ENCODE measurements at regions not wholly inside any gene's neighbourhood (a gene's known extent, or its start where the extent isn't known, plus 50 kb on each side); places are given as distances from the start of the nearest gene placed in this dataset.

DNA sequence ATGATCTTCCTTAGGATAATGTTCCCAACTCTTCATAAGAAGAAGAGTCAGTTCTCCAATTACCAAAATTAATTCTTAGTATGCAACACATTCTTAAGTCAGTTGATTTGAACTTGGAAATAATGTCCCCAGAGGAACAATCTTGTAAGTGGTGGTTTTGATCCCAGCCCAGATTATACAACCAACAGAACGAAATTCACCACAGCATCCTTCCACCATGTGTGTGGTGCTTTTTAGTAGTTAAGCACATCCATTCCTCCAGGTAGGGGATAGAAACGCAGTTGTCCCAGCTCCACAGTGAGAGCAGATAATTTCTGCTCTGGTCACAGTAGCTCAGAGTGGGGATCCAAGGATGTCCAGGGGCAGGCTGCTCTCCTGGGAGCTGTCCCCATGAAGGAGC is 161.7 kb upstream of the SLC39A10 start:
- no peak for ATAC-seq (replicated peaks in 1 of 4)
- POLR2A ChIA-PET, result no interaction called here
- H3K36me3 Mint-ChIP-seq, result no peaks in the 10 kb centered on the region
- Histone ChIP-seq H3K4me1 (ENCODE audit: control insufficient read depth in 1 of 2, extremely low read depth in 1 of 2, insufficient read depth in 2 of 2, low read length in 2 of 2) (no peaks in the 10 kb centered on the region), H3K9me3 (no peaks in the 10 kb centered on the region), H3K36me3 (ENCODE audit: control insufficient read depth in 2 of 2, extremely low read depth in 1 of 2, insufficient read depth in 1 of 2, low read length in 1 of 2) (no peaks in the 10 kb centered on the region), H3K27ac (ENCODE audit: low read length) (no peak overlapping the region), H3K27me3 (replicated peaks in 1 of 2; ENCODE audit: control insufficient read depth in 2 of 2, extremely low read depth in 1 of 2, insufficient read depth in 2 of 2, low read length in 1 of 2) (no peaks in the 10 kb centered on the region), H3K4me3 (ENCODE audit: control insufficient read depth in 1 of 2, extremely low read depth in 1 of 2, low read length in 1 of 2) (no peak overlapping the region)
- 75% methylated on average over 1 of the region's 2 CpGs for WGBS (ENCODE audit: insufficient coverage)
- H3K27ac Mint-ChIP-seq, result no peak overlapping the region
- no peak for DNase-seq
- peaks cover 31 to 46% (median 42%) of the 10 kb centered on the region in 3 donors for H3K4me1 Mint-ChIP-seq
- H3K4me3 Mint-ChIP-seq, result no peak overlapping the region
- no peaks in the 10 kb centered on the region for H3K9me3 Mint-ChIP-seq
- CTCF ChIA-PET, result interaction anchor here (0.9 to 1.0 kb wide), 2 partner anchors 165 kb away, joined by 4 read pairs; no protein-coding TSS in a partner anchor
- no peaks in the 10 kb centered on the region for H3K27me3 Mint-ChIP-seq

DNA sequence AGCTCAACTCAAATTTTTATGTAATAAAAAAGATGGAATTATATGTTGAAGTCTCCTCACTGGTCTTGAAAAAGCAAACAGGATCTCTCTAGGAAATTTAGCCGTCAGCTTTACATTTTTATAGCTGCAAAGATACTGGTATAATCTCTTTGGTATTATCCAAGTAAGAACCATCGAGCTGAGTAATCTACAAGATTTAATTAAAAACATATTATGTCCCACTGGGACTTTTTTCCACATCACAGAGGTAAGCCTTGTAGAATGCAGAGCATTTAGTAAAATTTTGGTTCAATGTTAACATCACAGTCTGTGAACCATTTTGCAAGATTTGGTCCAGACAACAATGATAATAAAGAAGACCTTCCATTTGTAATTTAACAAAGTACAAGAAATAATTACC is 162.6 kb upstream of the SLC39A10 start:
- WGBS (ENCODE audit: insufficient coverage), result no CpG with 5 or more reads among the region's 2 CpGs
- DNase-seq, result no peak
- no peak overlapping the region for H3K4me3 ChIP-seq (ENCODE audit: control insufficient read depth in 1 of 2, extremely low read depth in 1 of 2, low read length in 1 of 2)

DNA sequence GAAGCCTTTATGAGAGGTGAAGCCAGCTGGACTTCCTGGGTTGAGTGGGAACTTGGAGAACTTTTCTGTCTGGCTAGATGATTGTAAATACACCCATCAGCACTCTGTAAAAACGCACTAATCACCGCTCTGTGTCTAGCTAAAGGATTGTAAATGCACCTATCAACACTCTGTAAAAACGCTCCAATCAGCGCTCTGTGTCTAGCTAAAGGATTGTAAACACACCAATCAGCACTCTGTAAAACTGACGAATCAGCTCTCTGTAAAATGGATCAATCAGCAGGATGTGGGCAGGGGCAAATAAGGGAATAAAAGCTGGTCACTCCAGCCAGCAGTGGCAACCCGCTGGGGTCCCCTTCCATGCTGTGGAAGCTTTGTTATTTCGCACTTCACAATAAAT is 163.6 kb upstream of the SLC39A10 start:
- no peak for ATAC-seq (replicated peaks in 1 of 4)
- H3K4me1 Mint-ChIP-seq, result peaks cover 17 to 34% (median 33%) of the 10 kb centered on the region in 3 donors

More for the DNA sequence above, 162.6 kb upstream of the SLC39A10 start:
- Mint-ChIP-seq H3K9me3 (no peaks in the 10 kb centered on the region), H3K27ac (no peak overlapping the region), H3K4me3 (no peak overlapping the region), H3K27me3 (no peaks in the 10 kb centered on the region), H3K36me3 (no peaks in the 10 kb centered on the region), H3K4me1 (peaks cover 26 to 43% (median 39%) of the 10 kb centered on the region in 3 donors)
- Histone ChIP-seq H3K4me1 (ENCODE audit: control insufficient read depth in 1 of 2, extremely low read depth in 1 of 2, insufficient read depth in 2 of 2, low read length in 2 of 2) (no peaks in the 10 kb centered on the region), H3K36me3 (ENCODE audit: control insufficient read depth in 2 of 2, extremely low read depth in 1 of 2, insufficient read depth in 1 of 2, low read length in 1 of 2) (no peaks in the 10 kb centered on the region), H3K9me3 (no peaks in the 10 kb centered on the region), H3K27ac (ENCODE audit: low read length) (no peak overlapping the region), H3K27me3 (replicated peaks in 1 of 2; ENCODE audit: control insufficient read depth in 2 of 2, extremely low read depth in 1 of 2, insufficient read depth in 2 of 2, low read length in 1 of 2) (no peaks in the 10 kb centered on the region)
- no peak for ATAC-seq (replicated peaks in 1 of 4)
- ChIA-PET POLR2A (no interaction called here), CTCF (interaction anchor here (0.5 to 1.9 kb wide), 5 partner anchors 66 to 166 kb away, joined by 3 to 9 read pairs (median 3); partner anchors contain the start of gene SLC39A10 (in 1 of the 2))

DNA sequence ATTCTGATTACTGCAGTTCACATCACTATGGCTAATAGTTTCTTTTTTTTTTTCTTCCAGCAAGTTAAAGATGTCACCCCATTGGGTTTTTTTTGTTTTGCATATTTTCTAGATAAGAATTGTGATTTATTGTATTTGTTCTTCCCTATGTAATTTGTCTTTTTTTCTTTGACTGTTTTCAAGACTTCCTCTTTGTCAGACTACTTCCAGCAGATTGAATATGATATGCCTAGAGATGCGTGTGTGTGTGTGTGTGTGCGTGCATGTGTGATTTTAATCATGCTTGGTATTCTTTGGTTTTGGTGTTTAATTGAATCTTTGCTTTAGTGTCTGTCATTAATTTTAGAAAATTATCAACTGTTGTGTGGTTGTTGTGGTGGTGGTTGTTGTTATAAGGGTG is 166.7 kb upstream of the SLC39A10 start:
- Mint-ChIP-seq H3K4me3 (no peak overlapping the region), H3K9me3 (no peaks in the 10 kb centered on the region), H3K36me3 (no peaks in the 10 kb centered on the region), H3K27ac (no peak overlapping the region), H3K27me3 (no peaks in the 10 kb centered on the region), H3K4me1 (peaks cover 21 to 33% (median 22%) of the 10 kb centered on the region in 3 donors)
- ChIA-PET POLR2A (interaction anchor here in 1 of 2 donors (0.7 kb wide), 1 partner anchor 1211 kb away, joined by 3 read pairs; no protein-coding TSS in a partner anchor), CTCF (no interaction called here)
- no peaks in the 10 kb centered on the region for H3K36me3 ChIP-seq (ENCODE audit: control insufficient read depth in 2 of 2, extremely low read depth in 1 of 2, insufficient read depth in 1 of 2, low read length in 1 of 2)
- H3K9me3 ChIP-seq, result no peaks in the 10 kb centered on the region
- DNase-seq, result no peak
- H3K27ac ChIP-seq (ENCODE audit: low read length), result no peak overlapping the region
- ATAC-seq (replicated peaks in 1 of 4), result no peak
- H3K4me3 ChIP-seq (ENCODE audit: control insufficient read depth in 1 of 2, extremely low read depth in 1 of 2, low read length in 1 of 2), result no peak overlapping the region
- 72% methylated on average over 2 of the region's 2 CpGs for WGBS (ENCODE audit: insufficient coverage)
- peaks cover 0 to 6% of the 10 kb centered on the region in 2 experiments for H3K4me1 ChIP-seq (ENCODE audit: control insufficient read depth in 1 of 2, extremely low read depth in 1 of 2, insufficient read depth in 2 of 2, low read length in 2 of 2)
- no peaks in the 10 kb centered on the region for H3K27me3 ChIP-seq (replicated peaks in 1 of 2; ENCODE audit: control insufficient read depth in 2 of 2, extremely low read depth in 1 of 2, insufficient read depth in 2 of 2, low read length in 1 of 2)

More for the DNA sequence above, 163.6 kb upstream of the SLC39A10 start:
- DNase-seq, result no peak
- H3K36me3 ChIP-seq (ENCODE audit: control insufficient read depth in 2 of 2, extremely low read depth in 1 of 2, insufficient read depth in 1 of 2, low read length in 1 of 2), result no peaks in the 10 kb centered on the region
- H3K4me3 ChIP-seq (ENCODE audit: control insufficient read depth in 1 of 2, extremely low read depth in 1 of 2, low read length in 1 of 2), result no peak overlapping the region
- no peak overlapping the region for H3K27ac Mint-ChIP-seq
- H3K27me3 Mint-ChIP-seq, result no peaks in the 10 kb centered on the region
- no peaks in the 10 kb centered on the region for H3K36me3 Mint-ChIP-seq
- H3K4me3 Mint-ChIP-seq, result no peak overlapping the region
- no peaks in the 10 kb centered on the region for H3K27me3 ChIP-seq (replicated peaks in 1 of 2; ENCODE audit: control insufficient read depth in 2 of 2, extremely low read depth in 1 of 2, insufficient read depth in 2 of 2, low read length in 1 of 2)
- H3K9me3 Mint-ChIP-seq, result no peaks in the 10 kb centered on the region
- no peak overlapping the region for H3K27ac ChIP-seq (ENCODE audit: low read length)
- ChIA-PET POLR2A (interaction anchor here in 1 of 2 donors (0.9 kb wide), 1 partner anchor 163 kb away, joined by 3 read pairs; the partner anchor contains the start of gene SLC39A10), CTCF (interaction anchor here (1.0 to 1.9 kb wide), 3 partner anchors 166 to 167 kb away, joined by 3 to 9 read pairs (median 4); no protein-coding TSS in a partner anchor)
- 96% methylated on average over 4 of the region's 7 CpGs for WGBS (ENCODE audit: insufficient coverage)
- no peaks in the 10 kb centered on the region for H3K4me1 ChIP-seq (ENCODE audit: control insufficient read depth in 1 of 2, extremely low read depth in 1 of 2, insufficient read depth in 2 of 2, low read length in 2 of 2)
- H3K9me3 ChIP-seq, result no peaks in the 10 kb centered on the region

DNA sequence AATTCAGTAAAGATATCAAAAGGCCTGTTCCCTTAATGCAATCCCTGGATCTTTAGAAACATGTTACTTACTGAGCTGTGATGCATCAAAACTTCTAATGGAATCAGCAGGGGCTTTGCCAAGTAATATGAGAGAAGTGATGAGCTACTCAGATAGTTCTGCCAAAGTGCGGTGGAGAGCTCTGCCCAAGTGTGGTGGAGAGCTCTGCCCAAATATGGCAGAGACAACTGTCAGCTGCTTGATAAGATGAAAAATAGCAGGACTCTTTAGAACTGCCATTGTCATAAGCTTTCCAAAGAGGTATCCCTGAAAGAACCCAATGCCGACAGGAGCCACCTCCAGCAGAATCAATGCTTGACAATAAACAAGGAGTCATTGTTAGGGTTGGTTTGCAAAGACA is 167.9 kb upstream of the SLC39A10 start:
- ATAC-seq (replicated peaks in 1 of 4) (no peak), DNase-seq (no peak)
- Histone ChIP-seq H3K9me3 (no peaks in the 10 kb centered on the region), H3K4me1 (ENCODE audit: control insufficient read depth in 1 of 2, extremely low read depth in 1 of 2, insufficient read depth in 2 of 2, low read length in 2 of 2) (peaks cover 0 to 6% of the 10 kb centered on the region in 2 experiments), H3K27ac (ENCODE audit: low read length) (no peak overlapping the region), H3K36me3 (ENCODE audit: control insufficient read depth in 2 of 2, extremely low read depth in 1 of 2, insufficient read depth in 1 of 2, low read length in 1 of 2) (no peaks in the 10 kb centered on the region), H3K4me3 (ENCODE audit: control insufficient read depth in 1 of 2, extremely low read depth in 1 of 2, low read length in 1 of 2) (no peak overlapping the region), H3K27me3 (replicated peaks in 1 of 2; ENCODE audit: control insufficient read depth in 2 of 2, extremely low read depth in 1 of 2, insufficient read depth in 2 of 2, low read length in 1 of 2) (no peaks in the 10 kb centered on the region)
- ChIA-PET POLR2A (no interaction called here), CTCF (interaction anchor here (0.6 to 1.0 kb wide), 2 partner anchors 9 to 759 kb away, joined by 3 to 5 read pairs; no protein-coding TSS in a partner anchor)
- Mint-ChIP-seq H3K27me3 (no peaks in the 10 kb centered on the region), H3K4me3 (no peak overlapping the region), H3K4me1 (peaks cover 13 to 31% (median 20%) of the 10 kb centered on the region in 3 donors), H3K27ac (no peak overlapping the region), H3K9me3 (no peaks in the 10 kb centered on the region), H3K36me3 (no peaks in the 10 kb centered on the region)
- WGBS (ENCODE audit: insufficient coverage), result 100% methylated on average over 2 of the region's 2 CpGs

DNA sequence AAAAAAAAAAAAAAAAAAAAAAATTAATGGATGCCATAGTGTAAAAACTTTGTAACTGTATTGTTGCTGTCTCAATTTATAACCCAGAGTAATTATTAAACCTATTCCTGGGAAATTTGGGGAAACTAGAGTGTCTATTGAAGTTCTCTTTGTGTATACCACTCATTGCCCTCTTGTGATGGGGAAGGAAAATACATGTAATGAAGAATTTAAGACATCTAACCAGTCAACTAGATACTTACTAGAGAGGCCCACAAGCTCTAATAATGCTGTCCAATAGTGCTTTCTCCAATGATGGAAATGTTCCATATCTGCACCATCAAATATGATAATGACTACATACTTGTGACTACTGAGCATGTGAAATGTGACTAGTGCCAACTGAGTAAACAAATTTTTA is 168.5 kb upstream of the SLC39A10 start:
- Mint-ChIP-seq H3K27ac (no peak overlapping the region), H3K36me3 (no peaks in the 10 kb centered on the region), H3K4me3 (no peak overlapping the region), H3K9me3 (no peaks in the 10 kb centered on the region), H3K27me3 (no peaks in the 10 kb centered on the region), H3K4me1 (peaks cover 13 to 31% (median 20%) of the 10 kb centered on the region in 3 donors)
- Histone ChIP-seq H3K9me3 (no peaks in the 10 kb centered on the region), H3K27ac (ENCODE audit: low read length) (no peak overlapping the region), H3K4me3 (ENCODE audit: control insufficient read depth in 1 of 2, extremely low read depth in 1 of 2, low read length in 1 of 2) (no peak overlapping the region), H3K27me3 (replicated peaks in 1 of 2; ENCODE audit: control insufficient read depth in 2 of 2, extremely low read depth in 1 of 2, insufficient read depth in 2 of 2, low read length in 1 of 2) (no peaks in the 10 kb centered on the region), H3K36me3 (ENCODE audit: control insufficient read depth in 2 of 2, extremely low read depth in 1 of 2, insufficient read depth in 1 of 2, low read length in 1 of 2) (no peaks in the 10 kb centered on the region), H3K4me1 (ENCODE audit: control insufficient read depth in 1 of 2, extremely low read depth in 1 of 2, insufficient read depth in 2 of 2, low read length in 2 of 2) (peaks cover 0 to 6% of the 10 kb centered on the region in 2 experiments)
- DNase-seq (no peak), ATAC-seq (replicated peaks in 1 of 4) (no peak)
- ChIA-PET POLR2A (no interaction called here), CTCF (interaction anchor here (0.6 to 1.0 kb wide), 2 partner anchors 10 to 758 kb away, joined by 3 to 5 read pairs; no protein-coding TSS in a partner anchor)

Measured in T-cell (primary cell).